ENCODE measurements at regions not wholly inside any gene's neighbourhood (a gene's known extent, or its start where the extent isn't known, plus 50 kb on each side); places are given as distances from the start of the nearest gene placed in this dataset.

DNA sequence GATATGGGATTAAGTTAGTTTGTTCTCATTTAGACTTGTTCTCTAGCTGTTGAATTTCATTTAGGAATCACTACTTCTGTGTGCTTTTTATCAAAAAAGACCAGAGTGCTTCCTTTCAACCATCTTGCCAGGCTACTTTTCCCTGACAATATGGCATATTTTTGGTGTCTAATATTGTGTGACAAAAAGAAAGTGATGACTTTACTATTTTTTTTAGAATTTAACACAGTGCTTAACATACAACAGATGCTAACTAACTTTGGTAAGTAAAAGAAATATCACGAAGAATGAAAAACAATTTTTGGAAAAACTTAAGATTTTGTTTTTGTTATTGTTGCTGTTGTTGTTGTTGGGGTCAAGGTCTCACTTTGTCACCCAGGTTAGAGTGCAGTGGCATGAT is 462.2 kb upstream of the PABPC4L start:
- H3K4me1 ChIP-seq = no peaks in the 10 kb centered on the region
- no peaks in the 10 kb centered on the region for H3K9me3 ChIP-seq
- H3K36me3 ChIP-seq = no peaks in the 10 kb centered on the region
- TF ChIP-seq, protein P1, sequence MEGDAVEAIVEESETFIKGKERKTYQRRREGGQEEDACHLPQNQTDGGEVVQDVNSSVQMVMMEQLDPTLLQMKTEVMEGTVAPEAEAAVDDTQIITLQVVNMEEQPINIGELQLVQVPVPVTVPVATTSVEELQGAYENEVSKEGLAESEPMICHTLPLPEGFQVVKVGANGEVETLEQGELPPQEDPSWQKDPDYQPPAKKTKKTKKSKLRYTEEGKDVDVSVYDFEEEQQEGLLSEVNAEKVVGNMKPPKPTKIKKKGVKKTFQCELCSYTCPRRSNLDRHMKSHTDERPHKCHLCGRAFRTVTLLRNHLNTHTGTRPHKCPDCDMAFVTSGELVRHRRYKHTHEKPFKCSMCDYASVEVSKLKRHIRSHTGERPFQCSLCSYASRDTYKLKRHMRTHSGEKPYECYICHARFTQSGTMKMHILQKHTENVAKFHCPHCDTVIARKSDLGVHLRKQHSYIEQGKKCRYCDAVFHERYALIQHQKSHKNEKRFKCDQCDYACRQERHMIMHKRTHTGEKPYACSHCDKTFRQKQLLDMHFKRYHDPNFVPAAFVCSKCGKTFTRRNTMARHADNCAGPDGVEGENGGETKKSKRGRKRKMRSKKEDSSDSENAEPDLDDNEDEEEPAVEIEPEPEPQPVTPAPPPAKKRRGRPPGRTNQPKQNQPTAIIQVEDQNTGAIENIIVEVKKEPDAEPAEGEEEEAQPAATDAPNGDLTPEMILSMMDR (IDR thresholded peaks at IDR 0.05) = no peak
- TF ChIP-seq POLR2A (IDR thresholded peaks at IDR 0.05) = no peak
- no peak overlapping the region for H3K27ac ChIP-seq
- no peak overlapping the region for H3K4me3 ChIP-seq
- no peak for DNase-seq
- no peaks in the 10 kb centered on the region for H3K27me3 ChIP-seq
- intact Hi-C loops (cut with DNase I; ENCODE audit: low total_unique reads) = no loop called here

DNA sequence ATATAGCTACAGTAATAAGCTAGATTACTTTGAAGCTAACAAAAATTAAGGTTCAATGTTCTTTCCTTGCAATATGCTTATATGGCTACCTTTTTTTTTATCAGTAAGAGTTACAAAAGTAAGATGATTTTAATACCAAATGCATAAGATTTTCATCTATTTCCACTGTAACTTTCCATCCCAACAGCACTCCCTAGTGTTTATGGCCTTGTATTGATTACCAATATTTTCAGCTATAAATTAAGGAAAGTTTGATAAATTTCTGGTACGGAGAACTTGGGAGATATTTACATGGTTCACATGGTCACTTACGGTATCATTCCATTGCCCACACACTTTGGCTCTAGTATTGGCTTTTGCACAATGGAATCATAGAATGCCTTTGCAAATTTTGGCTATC is 448.9 kb upstream of the PABPC4L start:
- TF ChIP-seq, protein P1 (IDR thresholded peaks at IDR 0.05) = no peak
- TF ChIP-seq POLR2A (IDR thresholded peaks at IDR 0.05) = no peak
- intact Hi-C loops (cut with DNase I; ENCODE audit: low total_unique reads) = no loop called here
- H3K4me1 ChIP-seq = no peaks in the 10 kb centered on the region
- H3K27me3 ChIP-seq = no peaks in the 10 kb centered on the region
- no peak overlapping the region for H3K4me3 ChIP-seq
- no peaks in the 10 kb centered on the region for H3K36me3 ChIP-seq
- H3K27ac ChIP-seq = no peak overlapping the region
- H3K9me3 ChIP-seq = no peaks in the 10 kb centered on the region
- no peak for DNase-seq

DNA sequence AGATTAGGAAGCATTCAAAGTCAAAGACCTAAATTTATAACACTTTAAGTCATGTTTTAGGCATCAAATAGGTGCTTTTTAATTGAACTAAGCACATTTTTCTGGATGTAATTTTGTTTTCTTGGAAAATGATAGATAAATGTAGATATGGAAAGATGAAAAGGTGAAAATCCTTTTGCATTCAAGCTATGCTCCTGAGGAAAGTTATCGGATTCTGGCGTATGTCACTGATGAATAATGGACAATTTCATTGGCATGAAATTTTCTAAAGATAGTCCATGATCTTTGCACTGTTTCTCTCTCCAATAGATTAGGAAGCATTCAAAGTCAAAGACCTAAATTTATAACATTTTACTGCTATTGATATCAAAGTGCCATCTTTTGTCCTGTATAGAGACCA is 444.2 kb upstream of the PABPC4L start:
- TF ChIP-seq, protein P1 (IDR thresholded peaks at IDR 0.05) = no peak
- TF ChIP-seq POLR2A (IDR thresholded peaks at IDR 0.05) = no peak
- Histone ChIP-seq H3K27ac (no peak overlapping the region), H3K4me1 (no peaks in the 10 kb centered on the region), H3K9me3 (no peaks in the 10 kb centered on the region), H3K27me3 (no peaks in the 10 kb centered on the region), H3K36me3 (no peaks in the 10 kb centered on the region), H3K4me3 (no peak overlapping the region)
- no peak for DNase-seq
- intact Hi-C loops (cut with DNase I; ENCODE audit: low total_unique reads) = no loop called here

DNA sequence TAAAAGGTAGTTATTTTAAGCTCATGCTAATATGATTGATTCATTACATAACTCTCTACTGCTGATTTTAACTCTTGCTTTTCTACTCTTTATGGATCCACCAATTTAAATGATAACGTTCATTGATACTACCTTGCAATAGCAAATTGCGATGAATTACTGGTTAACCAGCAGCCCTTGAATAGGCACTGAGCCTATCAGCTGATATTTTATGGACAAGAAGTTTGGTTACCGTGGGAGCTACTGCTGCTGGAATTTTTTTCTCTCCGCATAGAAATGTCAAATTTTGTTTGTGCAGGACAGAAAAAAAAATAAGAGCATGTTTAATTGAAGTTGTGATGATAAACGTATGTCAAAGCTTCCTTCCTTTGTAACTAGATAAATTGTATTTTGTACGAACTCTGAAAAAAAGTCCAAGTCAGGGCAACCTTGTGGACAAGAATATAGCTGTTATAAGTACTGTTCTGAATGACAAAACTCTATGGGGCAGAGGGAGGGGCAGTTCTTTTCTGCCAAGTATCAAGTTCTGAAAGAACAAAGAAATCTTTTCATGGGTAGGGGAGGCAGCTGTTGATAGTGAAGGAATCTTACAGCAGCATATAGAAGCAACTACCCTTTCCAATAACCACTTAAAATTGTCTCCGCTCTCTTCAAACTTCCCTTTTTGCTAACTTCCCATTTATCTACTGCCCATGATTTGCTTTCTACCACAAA is 434.9 kb upstream of the PABPC4L start:
- H3K9me3 ChIP-seq = no peaks in the 10 kb centered on the region
- no peak overlapping the region for H3K27ac ChIP-seq
- no peak for DNase-seq
- no peaks in the 10 kb centered on the region for H3K36me3 ChIP-seq
- no peaks in the 10 kb centered on the region for H3K4me1 ChIP-seq
- no peaks in the 10 kb centered on the region for H3K27me3 ChIP-seq
- TF ChIP-seq POLR2A (IDR thresholded peaks at IDR 0.05) = no peak
- TF ChIP-seq, protein P1 (IDR thresholded peaks at IDR 0.05) = no peak
- H3K4me3 ChIP-seq = no peak overlapping the region
- intact Hi-C loops (cut with DNase I; ENCODE audit: low total_unique reads) = no loop called here

DNA sequence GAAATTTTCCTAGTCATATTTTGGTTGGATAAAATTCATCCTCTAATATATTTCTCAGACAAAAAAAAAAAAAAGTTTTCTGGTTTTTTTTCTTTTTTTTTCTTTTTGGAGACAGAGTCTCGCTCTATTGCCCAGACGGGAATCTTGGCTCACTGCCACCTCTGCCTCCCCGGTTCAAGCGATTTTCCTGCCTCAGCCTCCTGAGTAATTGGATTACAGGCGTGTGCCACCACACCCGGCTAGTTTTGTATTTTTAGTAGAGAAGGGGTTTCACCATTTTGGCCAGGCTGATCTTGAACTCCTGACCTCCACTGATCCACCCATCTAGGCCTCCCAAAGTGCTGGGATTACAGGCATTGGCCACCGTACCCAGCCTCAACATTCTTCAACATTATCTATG is 432.7 kb upstream of the PABPC4L start:
- DNase-seq = no peak
- Histone ChIP-seq H3K27ac (no peak overlapping the region), H3K4me3 (no peak overlapping the region), H3K4me1 (no peaks in the 10 kb centered on the region), H3K9me3 (no peaks in the 10 kb centered on the region), H3K27me3 (no peaks in the 10 kb centered on the region), H3K36me3 (no peaks in the 10 kb centered on the region)
- intact Hi-C loops (cut with DNase I; ENCODE audit: low total_unique reads) = no loop called here
- TF ChIP-seq, protein P1 (IDR thresholded peaks at IDR 0.05) = no peak
- TF ChIP-seq POLR2A (IDR thresholded peaks at IDR 0.05) = no peak
